Dedifferentiated amniotic fluid mesenchymal stem cell (primary cell): ENCODE measurements at regions not wholly inside any gene's neighbourhood (a gene's known extent, or its start where the extent isn't known, plus 50 kb on each side); places are given as distances from the start of the nearest gene placed in this dataset.

Experiments used
- DNase-seq: peaks from one replicate; pipeline ENCODE4 v3.0.0-alpha.2; 2016; ENCODE audit errors: extremely low spot score

DNA sequence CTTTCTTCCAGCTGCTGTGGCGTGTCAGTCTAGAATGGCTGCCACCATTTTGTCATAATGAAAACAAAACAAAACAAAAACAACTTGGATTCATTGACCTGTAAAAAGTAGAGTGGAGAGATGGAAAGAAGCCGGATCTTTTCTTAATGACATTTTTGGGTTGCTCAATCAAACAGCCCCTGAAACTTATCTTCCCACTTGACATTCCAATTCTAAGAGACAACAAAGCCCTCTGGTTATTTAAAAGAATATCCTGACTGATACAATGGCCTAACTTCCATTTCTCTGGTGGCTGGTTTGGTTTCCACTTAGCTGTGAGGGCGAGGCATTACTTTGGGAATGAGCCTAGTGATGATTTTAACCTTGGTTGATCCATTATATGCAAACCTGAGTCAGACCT is 123.7 kb downstream of the AQP4 start:
- DNase-seq: no peak

DNA sequence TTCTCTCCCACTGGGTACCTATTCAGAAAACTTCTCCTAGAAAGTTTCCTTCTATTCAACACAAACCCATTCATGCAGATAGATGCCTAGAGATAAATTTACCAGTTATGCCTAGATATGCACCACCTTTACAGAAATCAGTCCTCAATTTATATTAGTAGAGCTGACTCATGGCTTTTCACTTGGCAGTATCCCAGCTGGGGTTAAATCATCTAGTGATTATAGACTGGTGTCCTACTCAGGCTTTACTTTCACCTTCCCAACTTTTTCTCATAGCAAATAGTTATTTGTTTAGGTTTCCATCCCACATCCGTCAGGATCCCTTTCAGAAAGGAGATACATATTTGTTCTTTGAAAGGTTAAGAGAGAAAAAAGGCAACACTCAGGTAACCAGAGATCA is 124.5 kb downstream of the AQP4 start:
- DNase-seq: no peak

DNA sequence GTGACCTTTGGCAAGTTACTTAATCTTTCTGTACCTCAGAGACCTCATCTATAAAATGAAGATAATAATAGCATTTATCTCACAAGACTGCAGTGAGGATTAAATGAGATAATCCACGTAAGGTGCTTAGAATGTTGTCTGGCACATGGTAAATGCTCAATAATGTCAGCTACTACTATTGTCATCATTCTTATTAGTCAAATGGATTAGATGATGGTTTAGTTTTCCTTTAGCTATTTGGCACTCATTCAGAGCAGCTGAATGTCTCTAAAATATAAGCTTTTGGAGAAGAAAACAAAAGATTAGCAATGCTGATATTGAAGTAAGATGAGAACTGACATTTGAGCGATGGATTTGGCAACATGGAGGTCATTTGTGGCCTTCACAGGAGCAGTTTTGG is 125.1 kb downstream of the AQP4 start:
- no peak for DNase-seq

GRCh38 chr18:26738706-26739105 is 126.8 kb downstream of the AQP4 start:
- DNase-seq: no peak

GRCh38 chr18:26736301-26736700 is 129.2 kb downstream of the AQP4 start:
- DNase-seq: no peak

GRCh38 chr18:26734760-26735159 is 130.7 kb downstream of the AQP4 start:
- no peak for DNase-seq

GRCh38 chr18:26729449-26729848 is 136.1 kb downstream of the AQP4 start:
- no peak for DNase-seq

- DNase-seq: no peak
Observed at GRCh38 chr18:26729008-26729407, 136.5 kb downstream of the AQP4 start.

DNA sequence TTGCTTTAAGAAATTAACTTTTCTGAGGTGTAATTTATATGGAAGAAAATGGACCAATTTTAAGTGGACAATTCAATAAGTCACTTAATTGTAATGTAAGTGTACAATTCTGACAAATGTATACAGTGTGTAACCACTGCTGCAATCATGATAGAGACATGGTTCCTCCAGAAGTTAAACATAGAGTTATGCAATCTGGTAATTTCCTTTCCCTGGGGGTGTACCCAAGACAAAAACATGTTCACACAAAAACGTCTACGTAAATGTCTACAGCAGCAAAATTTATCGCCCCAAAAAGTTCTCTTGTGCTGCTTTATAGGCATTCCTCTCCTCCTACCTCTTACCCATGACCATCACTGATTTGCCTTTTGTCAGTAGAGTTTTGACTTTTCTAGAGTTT is 141.5 kb downstream of the AQP4 start:
- DNase-seq: no peak

DNA sequence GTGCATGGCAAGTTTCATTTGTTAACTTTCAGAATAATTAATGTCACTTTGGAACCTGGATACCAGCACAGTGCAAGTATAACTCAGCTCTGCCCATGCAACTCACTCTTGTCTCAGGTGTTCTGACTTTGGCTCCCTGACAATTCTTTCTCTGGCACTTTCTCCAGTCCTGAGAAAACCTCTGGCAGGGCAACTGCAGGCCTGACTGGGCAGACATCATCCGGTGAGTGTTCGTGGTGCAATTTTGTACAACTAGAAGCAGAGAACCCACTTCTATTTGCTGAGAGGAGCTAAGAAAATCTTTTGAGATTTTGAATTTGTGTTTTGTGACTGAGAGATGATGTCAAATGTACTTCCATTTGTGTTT is 143.0 kb downstream of the AQP4 start:
- no peak for DNase-seq

GRCh38 chr18:26721854-26722564 is 143.5 kb downstream of the AQP4 start:
- no peak for DNase-seq

- no peak for DNase-seq
Observed at GRCh38 chr18:26719896-26720295, 145.6 kb downstream of the AQP4 start.

GRCh38 chr18:26717123-26717719 is 148.3 kb downstream of the AQP4 start:
- no peak for DNase-seq

- DNase-seq: no peak
Observed at GRCh38 chr18:26714739-26715138, 150.8 kb downstream of the AQP4 start.

- no peak for DNase-seq
Observed at GRCh38 chr18:26711756-26712155, 153.8 kb downstream of the AQP4 start.

DNA sequence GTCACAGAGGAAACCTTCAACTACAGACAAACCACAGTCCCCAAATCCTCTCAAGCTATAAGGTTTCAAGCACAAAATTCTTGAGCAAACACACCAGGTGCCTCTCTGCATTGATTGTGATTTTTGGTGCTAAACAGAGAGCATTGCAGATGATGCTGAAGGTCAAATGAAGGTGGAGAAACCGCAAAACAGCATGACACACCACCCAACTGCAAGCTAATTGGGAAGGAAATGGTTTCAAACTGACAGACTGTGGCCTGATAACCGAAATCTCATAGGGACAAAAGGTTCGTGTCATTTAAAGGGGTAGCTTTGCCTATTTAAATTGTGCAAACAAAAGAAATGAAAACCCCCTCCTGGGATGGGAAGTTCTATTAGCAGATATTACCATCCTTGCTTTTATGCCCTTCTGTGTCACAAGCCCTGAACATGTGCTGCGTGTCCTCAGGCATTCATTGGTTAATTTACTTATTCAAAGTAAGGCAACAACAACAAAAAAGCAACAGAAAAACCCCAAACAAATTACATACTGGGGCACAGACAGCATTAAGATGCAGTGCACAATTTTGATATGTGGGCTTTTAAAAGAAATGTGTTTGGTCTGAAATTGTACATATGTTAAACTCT is 154.9 kb downstream of the AQP4 start:
- no peak for DNase-seq

- DNase-seq: no peak
Observed at GRCh38 chr18:26709897-26710296, 155.6 kb downstream of the AQP4 start.

- no peak for DNase-seq
Observed at GRCh38 chr18:26708806-26709716, 156.4 kb downstream of the AQP4 start.

GRCh38 chr18:26706911-26707351 is 158.6 kb downstream of the AQP4 start:
- DNase-seq: no peak

DNA sequence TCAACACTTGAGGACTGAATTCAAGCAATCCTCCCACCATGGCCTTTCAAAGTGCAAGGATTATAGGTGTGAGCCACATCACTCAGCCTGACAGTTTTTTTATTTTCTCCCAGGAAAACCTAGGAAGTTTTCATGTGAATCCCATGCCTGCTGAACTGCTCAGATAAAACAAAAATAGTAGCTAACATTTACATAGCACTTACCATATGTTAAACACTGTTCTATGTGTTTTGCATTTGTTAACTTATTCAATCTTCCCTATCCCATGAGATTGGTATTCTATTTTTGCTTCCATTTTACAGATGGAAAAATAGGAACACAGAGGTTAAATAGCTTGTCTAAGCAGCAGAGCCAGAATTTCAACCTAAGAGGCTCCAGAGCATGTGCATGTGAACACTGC is 157.4 kb upstream of the KCTD1 start:
- no peak for DNase-seq

GRCh38 chr18:26703170-26703930 is 155.0 kb upstream of the KCTD1 start:
- no peak for DNase-seq

- no peak for DNase-seq
Observed at GRCh38 chr18:26702086-26702485, 153.7 kb upstream of the KCTD1 start.
